ENCODE measurements at regions not wholly inside any gene's neighbourhood (a gene's known extent, or its start where the extent isn't known, plus 50 kb on each side); places are given as distances from the start of the nearest gene placed in this dataset.

DNA sequence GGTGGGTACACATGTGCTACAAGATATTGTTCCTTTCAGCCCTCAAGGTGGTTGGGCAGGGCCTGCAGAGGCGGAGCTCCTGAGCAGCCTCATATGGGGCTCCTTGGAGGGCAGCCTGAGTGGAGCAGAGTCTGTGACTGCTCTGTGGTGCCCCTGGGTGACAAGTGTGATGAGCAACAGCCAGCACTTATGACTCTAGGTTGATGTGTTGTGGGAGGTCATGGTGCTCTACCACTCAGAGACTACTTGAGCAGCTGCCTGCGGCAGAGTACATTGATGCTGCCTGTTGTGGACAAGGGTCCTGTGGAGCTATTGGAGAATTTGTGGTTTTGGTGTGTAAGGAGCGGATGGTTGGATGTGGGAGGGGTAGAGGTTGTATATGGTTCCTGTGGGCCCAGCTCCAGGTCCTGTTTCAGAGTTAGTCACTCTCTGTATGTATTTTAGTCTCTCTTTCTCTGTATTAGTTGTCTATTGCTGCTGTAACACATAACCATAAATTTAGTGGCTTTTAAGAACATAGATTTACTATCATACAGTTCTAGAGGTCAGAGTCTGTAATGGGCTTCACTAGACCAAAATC, 141.3 kb downstream of the SREK1 start:
- TF ChIP-seq GATA2 (IDR thresholded peaks at IDR 0.05; ENCODE audit: low read depth, low read length) (no peak), GATA3 (IDR thresholded peaks at IDR 0.05; ENCODE audit: low read depth, low read length) (no peak)
